Right forelimb (tissue), 1 donor: ENCODE measurements at regions not wholly inside any gene's neighbourhood (a gene's known extent, or its start where the extent isn't known, plus 50 kb on each side); places are given as distances from the start of the nearest gene placed in this dataset.

Experiments
- DNase-seq: peaks from one replicate; pipeline ENCODE4 v3.0.0-alpha.2; 2018

DNA sequence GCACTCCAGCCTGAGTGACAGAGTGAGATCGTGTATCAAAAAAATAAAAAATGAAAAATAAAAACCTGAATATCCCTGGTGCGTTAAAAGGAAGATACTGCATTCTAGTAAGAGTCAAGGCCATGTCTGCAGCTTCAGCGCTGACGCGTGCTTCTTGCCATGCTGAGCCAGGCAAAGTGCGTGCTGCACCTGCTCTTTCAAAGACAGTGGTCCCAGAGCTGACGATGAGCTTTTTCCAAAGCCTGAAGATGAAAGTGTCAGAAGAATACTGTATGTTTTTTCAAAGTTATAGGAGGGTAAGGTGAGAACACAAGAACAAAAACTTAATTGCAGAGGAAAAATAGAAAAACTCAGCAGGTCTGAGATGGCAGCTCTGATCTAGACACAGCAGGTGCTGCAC, 115.1 kb downstream of the RNASET2 start:
- DNase-seq = no peak

DNA sequence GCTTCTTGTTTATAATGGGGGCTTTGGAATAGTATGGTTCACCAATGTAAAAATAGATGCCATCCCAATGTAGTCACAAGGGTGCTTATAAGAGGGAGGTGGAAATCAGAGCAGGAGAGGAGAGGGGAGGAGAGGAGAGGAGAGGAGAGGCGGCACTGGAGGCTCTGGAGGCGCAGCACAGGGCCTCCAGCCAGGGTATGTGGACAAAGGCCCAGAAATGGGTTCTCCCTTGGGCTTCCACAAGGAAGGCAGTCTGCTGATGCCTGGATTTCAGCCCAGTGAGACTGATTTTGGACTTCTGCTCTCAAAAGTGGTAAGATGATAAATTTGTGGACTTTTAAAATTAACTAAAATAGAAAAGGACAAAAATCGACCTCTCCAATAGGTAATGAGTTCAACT, 116.8 kb downstream of the RNASET2 start:
- no peak for DNase-seq

DNA sequence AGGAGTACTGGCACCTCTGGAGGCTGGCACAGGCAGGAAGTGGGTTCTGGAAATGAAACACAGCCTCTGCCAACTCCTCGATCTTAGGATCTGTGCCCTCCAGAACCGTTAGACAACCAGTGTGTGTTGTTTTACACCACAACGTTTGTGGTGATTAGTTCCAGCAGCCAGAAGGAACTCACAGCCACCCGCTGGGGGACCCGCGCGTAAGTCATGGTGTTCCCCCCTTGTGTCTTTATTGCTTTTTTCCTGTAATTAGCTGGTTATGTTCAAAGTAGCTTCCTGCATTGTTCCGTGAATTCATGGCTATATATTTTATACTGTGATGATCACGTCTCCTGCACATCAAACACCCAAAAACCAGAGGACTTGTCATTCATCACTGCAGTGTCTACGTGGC, 117.4 kb downstream of the RNASET2 start:
- DNase-seq = no peak

DNA sequence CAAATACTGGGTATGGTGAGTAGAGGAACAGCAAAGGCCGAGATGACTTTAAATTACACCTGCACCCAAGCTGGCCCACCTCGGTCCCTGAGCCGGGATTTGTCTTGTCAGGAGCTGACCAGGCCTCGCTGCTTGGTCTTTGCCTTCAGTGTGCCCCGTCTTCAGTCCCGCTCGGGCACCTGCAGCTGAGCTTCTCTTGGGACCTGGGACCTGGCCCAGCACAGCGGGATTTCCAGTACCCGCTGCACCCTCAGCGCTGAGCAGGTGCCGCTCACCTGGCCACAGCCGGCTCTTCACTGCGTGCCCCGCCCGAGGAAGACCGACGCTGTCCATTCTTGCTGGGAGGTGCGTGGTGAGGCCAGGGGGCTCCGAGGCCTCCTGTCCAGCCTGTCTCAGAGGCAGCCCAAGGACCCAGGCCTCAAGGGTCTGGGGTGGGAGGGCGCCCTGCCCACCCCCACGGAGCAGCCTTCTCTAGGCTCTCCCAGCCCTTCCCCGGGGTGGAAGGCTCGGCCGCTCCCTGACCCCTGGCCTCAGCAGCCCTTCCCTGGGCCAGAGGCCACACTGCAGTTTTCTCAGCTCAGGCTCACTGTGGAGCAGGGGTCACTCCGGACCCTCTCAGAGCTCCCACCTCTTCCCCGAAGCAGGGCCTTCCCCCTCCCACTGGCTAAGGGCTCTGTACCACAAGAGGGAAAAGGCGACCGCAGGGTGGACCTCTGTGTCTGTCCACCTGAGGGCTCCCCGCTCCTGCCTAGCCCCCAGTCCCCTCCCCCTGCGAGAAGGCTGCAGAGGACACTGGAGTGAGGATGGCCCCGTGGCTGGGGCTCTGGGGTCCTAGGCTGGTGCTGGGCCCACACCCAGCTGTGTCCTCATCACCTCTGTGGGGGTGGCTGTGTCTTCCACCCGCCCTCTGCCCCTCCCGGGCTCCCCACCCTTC, 119.3 kb downstream of the RNASET2 start:
- no peak for DNase-seq

DNA sequence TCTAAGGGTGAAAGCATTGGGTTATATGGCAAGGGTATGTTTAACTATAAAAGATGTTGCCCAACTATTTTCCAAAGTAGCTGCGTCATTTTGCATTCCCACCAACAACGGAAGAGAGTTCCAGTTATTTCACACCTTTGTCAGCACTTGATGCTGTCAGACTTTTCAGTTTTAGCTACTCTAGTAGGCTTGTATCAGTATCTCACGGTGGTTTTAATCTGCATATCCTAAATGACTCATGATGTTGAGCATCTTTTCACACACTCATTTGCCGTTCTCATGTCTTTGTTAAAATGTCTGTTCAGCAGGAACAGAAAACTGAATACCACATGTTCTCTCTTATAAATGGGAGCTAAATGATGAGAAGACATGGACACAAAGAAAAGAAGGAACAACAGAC, 122.3 kb downstream of the RNASET2 start:
- no peak for DNase-seq

DNA sequence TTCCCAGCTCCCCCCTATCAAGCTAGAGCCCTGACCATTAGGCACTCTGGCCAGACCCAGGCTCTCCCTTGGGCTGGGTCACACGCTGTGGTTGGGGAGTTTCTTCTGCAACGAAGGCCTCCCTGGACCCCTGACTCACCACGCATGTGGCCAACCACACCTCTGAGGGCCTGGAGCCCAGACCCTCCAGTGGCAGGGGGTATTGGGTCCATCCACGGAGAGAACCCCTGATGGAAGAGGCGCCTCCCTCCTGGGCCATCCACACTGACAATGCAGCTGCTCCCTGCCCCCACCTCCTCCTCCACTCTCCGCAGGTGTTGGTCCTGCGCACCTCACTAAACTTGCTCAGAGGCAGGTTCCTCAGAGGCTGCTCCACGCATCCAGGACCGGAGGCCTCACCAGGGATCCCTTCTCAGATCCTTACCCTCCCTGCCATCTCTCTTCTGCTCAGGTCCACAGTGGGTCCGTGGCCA, 125.4 kb downstream of the RNASET2 start:
- no peak for DNase-seq

DNA sequence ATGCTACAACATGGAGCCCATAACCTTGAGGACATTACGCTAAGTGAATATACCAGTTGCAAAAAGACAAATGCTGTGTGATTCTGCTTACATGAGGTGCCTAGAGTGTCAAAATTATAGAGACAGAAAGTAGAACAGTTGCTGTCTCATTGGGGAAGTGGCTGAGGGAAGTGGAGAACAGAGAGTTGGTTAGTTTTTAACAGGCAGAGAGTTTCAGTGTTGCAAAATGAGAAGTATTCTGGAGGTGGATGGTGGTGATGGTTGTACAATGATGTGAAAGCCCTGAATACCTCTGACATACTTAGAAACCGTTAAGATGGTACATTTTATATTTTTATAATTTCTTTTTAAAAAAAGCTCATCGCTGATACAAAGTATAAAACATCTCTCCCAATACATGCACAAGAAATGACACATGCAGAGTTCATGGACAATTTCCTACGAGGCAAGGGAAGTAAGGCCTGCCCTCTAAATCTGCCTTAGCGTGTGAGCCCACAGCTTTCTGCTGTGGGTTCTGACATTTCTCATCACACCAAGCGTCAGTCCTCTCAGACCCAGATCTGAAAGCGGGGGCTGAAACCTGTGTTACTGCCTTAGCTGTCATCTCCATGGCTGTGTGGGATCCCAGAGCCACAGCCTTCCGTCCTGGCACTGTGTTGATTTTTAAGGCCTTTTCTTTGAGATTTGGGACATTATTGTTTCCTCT, 126.0 kb downstream of the RNASET2 start:
- no peak for DNase-seq

DNA sequence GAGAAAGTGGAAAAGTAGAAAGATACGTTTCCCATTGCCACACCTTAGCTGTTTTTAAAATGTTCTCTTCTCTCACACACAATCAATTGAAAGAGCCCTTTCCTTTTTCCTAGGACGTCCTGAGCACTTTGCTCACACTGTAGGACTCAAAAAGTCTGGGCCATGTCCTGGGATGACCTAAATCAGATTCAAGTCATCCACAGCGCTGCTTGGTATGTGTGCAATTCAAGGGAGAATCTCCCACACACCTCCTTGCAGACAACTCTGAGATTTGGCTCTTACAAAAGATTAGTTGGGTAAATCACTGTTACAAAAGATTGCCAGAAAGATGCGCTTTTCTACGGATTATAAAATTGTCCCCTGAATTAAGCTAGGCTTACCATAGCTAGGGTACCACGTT, 130.1 kb downstream of the RNASET2 start:
- DNase-seq = no peak

DNA sequence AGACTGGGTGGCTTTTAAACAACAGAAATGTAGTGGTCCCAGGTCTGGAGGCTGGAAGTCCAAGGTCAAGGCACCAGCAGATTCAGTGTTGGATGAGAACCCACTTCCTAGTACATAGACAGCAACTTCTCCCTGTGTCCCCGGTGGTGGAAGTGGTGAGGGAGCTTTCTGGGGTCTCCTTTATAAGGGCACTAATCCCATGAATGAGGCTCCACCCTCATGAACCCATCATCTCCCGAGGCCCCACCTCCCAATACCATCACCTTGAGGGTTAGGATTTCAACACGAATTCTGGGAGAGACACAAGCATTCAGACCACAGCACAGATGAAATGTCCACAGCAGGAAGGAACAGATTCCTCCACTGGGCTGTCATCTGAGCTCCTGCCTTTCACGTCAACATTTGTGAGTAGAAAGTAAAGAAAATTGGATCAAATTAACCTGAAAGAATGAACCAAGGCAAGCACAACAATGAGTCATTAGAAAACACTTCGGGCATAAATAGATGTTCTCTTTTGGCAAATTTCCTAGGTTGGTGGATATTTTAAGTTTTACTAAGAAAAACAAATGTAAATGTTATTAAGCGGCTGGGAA, 130.7 kb downstream of the RNASET2 start:
- DNase-seq = no peak

DNA sequence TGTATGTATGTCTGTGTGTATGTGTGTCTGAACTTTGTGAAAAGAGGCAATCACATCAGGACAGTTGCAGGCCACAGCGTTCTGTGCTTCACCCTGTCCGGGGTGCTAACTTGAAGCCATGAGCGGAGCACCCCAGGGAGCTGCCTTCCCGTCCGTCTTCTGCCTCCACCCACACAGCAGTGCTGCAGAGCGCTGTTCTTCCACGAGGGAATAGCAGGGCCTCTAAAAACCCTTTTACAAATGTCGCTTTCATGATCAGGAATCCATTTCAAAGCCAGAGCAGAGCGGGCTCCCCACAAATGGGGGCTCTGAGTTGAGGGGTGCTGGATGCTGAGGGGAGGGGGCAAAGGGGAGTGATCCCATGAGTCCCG, 131.5 kb downstream of the RNASET2 start:
- no peak for DNase-seq

DNA sequence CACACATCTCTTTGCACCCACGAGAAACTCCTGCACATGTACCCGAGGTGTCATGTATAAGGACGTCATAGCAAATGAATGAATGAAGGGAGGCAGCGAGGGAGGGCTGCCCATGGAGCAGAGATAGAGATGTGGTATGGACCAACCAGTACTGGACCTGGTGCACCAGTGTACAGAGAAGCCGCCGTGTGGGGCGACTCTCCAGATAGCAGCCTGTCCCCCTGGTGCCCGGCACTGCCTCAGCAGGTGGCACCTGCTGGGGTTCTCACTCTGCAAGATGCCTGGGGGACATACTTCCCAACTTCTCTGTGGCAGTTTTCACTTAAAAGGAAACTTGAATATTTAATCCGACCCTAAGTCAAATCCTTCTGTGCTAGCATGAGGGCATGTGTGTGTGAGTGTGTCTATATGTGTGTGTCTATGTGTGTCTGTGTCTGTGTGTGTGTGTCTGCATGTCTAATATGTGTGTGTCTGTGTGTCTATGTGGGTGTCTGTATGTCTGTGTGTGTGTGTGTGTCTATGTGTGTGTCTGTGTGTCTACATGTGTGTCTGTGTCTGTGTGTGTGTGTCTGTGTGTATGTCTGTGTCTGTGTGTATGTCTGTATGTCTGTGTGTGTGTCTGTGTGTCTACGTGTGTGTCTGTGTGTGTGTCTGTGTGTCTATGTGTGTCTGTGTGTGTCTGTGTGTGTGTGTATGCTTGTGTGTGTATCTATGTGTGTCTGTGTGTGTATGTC, 132.0 kb downstream of the RNASET2 start:
- DNase-seq = no peak

DNA sequence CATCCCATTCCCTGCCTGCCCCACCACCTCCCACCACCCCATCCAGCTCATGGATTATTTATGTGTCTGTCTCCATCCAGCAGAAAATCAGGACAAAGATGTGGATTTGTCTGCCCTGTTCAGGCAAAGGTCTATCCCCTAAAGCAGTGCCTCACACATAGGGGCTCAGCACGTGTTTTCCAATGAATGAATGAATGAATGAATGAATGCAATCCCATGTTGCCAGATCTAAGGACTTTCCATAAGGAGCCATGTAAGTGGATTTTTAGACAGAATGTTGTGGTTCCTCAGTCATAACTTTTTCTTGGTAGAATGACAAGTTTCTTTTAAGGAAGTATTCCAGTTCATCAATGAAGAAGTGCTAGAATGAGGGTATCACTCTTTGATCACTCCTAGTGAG, 133.7 kb downstream of the RNASET2 start:
- no peak for DNase-seq

DNA sequence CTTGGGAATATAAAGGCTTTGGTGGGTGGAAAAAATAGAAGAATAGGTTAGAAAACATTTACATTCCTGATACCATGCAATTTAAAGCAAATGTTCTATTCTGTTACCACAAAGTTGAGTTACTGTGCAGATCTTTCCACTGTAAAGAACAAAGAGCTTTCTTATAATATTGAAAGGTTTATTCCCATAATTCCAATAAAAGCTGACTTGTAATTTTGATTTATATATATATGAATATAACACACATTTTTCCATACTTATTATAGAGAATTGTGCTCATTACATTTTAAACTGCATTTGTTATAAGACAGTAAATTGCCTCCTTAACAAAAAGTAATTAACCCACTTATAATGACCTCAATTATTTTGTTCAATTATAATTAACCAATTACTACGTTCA, 135.9 kb downstream of the RNASET2 start:
- no peak for DNase-seq

DNA sequence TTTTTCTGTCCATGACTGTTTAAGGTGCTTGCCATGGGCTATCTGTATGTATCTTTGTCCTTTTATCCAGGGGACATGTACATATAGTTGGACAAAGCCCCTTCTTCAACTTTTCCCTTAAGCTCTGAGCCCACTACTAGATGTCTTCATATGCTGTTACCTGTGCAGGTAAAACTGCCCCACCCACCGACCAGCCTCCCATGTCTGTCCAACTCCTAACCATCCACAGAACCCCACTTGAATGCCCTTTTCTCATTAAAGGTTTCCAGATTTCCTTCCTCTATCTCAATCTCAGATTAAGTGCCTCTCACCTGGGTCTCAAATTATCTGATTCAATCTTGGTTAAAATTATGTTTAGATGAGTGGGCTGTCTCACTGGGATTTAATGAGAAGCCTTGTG, 136.3 kb downstream of the RNASET2 start:
- no peak for DNase-seq

DNA sequence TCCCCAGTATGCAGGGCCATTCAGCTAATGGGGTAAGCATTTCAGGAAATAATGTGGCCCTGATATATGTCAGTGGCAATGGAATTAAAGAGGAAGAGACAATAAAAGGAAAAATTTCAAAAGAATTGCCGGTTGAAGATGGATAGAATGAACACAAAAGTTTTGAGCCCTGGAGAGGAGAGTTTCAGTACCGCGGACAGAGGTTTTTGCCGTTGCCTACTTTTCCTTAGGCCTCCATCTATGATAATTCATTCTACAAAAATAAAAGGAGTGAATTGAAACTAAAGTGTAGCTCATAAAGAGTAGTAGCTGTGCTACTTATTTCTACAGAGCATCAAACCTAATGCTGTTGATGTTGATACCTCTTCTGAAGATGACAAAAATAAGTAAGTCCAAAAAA, 140.7 kb downstream of the RNASET2 start:
- no peak for DNase-seq

DNA sequence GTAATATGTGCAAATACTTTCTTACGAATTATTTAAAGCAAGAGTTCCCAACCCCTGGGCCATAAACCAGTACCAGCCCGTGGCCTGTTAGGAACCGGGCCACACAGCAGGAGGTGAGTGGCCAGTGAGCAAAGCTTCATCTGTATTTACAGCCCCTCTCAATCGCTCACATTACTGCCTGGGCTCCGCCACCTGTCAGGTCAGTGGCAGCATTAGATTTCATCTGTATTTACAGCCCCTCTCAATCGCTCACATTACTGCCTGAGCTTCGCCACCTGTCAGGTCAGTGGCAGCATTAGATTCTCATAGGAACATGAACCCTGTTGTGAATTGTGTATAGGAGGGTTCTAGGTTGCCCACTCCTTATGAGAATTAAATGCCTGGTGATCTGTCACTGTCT, 142.0 kb downstream of the RNASET2 start:
- no peak for DNase-seq

DNA sequence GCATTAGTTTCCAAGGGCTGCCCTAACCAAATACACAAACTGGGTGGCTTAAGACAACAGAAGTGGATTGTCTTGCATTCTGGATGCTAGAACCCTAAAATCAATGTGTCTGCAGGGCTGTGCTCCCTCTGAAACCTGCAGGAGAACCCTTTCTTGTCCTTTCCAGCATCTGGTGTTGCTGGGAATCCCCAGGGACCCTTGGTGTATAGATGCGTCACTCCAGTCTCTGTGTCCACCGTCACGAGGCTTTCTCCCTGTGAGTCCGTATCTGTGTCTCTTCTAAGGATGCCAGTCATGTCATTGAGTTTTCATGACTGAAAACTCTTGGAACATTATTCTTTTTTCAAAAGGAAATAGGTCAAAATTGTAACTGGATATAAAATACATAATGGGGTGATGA, 142.9 kb downstream of the RNASET2 start:
- no peak for DNase-seq

DNA sequence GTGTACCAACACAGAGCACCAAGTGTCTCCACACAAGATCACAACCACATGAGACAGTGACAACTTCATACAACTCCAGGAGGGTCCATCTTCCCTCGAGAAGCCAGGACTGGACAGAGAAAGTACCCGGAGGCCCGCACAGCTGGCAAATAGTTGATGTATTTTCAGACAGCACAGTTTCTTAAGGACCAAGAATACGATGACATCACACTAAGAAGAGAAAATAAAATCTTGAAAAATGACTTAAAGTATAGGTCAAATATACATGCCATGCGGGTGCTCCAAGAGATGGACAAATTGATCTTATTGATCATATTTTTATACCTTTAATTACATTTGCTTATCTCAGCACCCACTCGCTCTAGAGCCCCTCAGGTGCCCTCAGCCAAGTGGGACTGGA, 145.5 kb downstream of the RNASET2 start:
- no peak for DNase-seq

DNA sequence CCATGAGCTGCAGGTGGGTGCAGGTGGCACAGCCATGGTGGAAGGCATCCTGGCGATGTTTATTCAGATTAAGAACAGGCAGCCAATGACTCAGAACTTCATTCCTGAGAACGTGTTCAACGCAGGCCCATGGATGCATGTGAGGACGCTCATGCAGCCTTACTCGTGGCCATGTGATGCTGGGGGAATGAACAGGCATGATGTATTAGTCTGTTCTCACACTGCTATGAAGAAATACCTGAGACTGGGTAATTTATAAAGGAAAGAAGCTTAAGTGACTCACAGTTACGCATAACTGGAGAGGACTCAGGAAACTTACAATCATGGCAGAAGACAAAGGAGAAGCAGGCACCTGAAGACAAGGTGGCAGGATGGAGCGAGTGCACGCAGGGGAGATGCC, 146.6 kb downstream of the RNASET2 start:
- no peak for DNase-seq

DNA sequence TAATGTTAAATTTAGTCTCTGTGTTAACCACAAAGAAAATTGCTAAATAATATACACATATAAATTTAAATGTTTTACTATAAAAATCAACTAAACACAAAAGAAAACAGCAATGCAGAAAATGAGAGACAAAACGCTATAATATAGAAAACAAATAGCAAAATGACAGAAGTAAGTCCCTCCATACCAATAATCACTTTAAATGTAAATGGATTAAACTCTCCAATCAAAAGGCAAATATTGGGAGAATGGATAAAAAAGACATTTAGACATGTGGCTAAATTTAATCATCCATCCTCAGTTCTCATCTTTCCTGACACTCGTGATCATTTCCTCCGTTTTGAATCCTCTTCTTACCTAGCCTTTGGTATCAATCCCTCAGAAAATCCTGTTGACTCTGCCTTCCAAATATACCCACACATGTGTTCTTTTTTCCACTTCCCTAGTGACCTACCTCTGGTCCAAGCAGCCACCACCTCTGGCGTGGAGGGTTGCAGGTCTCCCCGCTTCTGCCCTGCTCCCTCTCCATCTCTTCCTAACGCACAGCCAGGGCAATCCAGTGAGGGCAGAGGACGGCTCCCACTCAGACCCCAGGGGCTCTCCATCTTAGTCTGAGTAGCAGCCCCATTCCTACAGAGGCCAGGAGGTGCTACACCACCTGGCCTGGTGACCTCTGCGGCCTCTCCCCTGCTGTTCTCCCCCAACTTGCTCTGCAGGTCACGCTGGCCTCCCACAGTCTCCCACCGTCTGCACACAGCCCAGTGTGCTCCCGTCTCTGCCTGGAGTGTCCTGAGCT, 149.2 kb downstream of the RNASET2 start:
- no peak for DNase-seq

DNA sequence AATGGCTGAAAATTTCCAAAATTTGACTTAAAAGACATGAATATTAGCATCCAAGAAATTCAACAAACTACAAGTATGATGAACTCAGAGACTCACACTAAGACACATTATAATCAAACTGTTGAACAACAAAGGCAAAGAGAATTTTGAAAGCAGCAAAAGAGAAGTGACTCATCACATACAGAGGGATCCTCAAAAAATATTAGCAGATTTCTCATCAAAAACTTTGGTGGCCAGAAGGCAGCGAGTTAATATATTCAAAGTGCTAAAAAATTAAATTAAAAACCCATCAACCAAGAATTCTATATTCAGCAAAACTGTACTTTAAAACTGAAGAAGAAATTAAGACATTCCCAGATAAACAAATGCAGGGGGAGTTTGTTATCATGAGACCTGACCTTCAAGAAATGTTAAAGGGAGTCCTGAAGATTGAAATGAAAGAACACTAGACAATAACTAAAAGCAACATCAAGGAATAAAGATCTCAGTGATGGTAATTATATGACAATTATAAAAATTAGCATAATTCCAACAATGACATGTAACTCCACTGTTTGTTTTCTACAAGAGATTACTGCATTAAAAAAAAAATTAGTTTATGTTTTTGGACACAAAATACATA, 150.0 kb downstream of the RNASET2 start:
- DNase-seq = no peak

DNA sequence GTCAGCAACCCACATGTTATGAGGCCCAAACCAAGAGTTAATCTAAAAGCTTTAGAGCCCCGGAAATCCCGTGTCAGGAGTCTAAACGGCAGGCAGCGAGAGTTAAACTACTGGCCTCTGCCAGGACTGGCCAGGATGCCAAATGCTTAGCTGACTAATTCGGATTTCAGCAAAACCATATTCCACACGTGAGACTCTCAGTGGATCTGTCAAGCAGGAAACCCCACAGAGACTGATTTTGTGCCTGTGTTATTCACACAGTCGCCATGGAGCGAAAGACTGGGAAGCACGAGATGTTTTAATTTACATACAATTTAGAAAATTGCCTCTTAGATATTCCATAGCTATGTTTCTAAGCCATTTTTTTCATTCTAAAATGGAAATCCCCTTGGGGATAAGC, 152.9 kb downstream of the RNASET2 start:
- DNase-seq = no peak
